Glutamatergic neuron (in vitro differentiated cells): ENCODE measurements at regions not wholly inside any gene's neighbourhood (a gene's known extent, or its start where the extent isn't known, plus 50 kb on each side); places are given as distances from the start of the nearest gene placed in this dataset.

Experiments
- DNase-seq: peaks from one replicate; pipeline ENCODE4 v3.0.0; 2022
- H3K27ac Mint-ChIP-seq: one replicate; pipeline ENCODE4 v1.8.0; 2020; ENCODE audit warnings: mild to moderate bottlenecking, mixed read lengths, inconsistent platforms; ENCODE audit not compliant: unreplicated experiment
- H3K27me3 Mint-ChIP-seq: one replicate; pipeline ENCODE4 v1.8.0; 2020; ENCODE audit warnings: mild to moderate bottlenecking, moderate library complexity, mixed read lengths, inconsistent platforms; ENCODE audit not compliant: unreplicated experiment
- H3K36me3 Mint-ChIP-seq: one replicate; pipeline ENCODE4 v1.8.0; 2020; ENCODE audit warnings: mild to moderate bottlenecking, mixed read lengths, inconsistent platforms; ENCODE audit not compliant: unreplicated experiment
- H3K4me1 Mint-ChIP-seq: one replicate; pipeline ENCODE4 v1.8.0; 2020; ENCODE audit warnings: mild to moderate bottlenecking, low read depth, mixed read lengths, inconsistent platforms; ENCODE audit not compliant: unreplicated experiment
- H3K4me3 Mint-ChIP-seq: one replicate; pipeline ENCODE4 v1.8.0; 2020; ENCODE audit warnings: mild to moderate bottlenecking, mixed read lengths, inconsistent platforms; ENCODE audit not compliant: unreplicated experiment
- H3K9me3 Mint-ChIP-seq: one replicate; pipeline ENCODE4 v1.8.0; 2020; ENCODE audit warnings: mild to moderate bottlenecking, moderate library complexity, mixed read lengths, inconsistent platforms; ENCODE audit not compliant: unreplicated experiment
- TF ChIP-seq, protein P1 (sequence below): fragments of 200-600 bp; sonication (generic); IDR thresholded peaks from one replicate; pipeline ENCODE4 v1.5.0; 2021; ENCODE audit not compliant: partially characterized antibody, unreplicated experiment

DNA sequence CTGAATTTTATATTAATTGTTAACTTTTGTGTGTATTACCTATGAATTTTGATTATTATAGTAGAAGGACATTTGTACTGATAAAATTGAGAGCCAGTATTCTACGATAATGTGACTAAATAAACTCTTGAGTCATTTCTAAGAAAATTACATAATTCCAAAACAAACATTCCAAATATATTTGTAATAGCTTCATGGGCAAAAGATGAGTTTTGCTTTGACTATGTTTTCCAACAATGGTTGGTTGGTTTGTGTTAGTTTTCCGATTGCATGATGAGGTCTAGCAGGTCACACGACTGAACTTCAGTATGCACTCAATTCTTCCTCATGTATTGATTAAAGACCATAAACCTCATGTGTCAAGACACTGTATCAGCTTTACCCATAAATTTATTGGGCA, 71.7 kb upstream of the WDR75 start:
- TF ChIP-seq, protein P1, sequence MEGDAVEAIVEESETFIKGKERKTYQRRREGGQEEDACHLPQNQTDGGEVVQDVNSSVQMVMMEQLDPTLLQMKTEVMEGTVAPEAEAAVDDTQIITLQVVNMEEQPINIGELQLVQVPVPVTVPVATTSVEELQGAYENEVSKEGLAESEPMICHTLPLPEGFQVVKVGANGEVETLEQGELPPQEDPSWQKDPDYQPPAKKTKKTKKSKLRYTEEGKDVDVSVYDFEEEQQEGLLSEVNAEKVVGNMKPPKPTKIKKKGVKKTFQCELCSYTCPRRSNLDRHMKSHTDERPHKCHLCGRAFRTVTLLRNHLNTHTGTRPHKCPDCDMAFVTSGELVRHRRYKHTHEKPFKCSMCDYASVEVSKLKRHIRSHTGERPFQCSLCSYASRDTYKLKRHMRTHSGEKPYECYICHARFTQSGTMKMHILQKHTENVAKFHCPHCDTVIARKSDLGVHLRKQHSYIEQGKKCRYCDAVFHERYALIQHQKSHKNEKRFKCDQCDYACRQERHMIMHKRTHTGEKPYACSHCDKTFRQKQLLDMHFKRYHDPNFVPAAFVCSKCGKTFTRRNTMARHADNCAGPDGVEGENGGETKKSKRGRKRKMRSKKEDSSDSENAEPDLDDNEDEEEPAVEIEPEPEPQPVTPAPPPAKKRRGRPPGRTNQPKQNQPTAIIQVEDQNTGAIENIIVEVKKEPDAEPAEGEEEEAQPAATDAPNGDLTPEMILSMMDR: no peak
- no peaks in the 10 kb centered on the region for H3K4me1 Mint-ChIP-seq
- H3K27ac Mint-ChIP-seq: no peak overlapping the region
- DNase-seq: no peak
- no peak overlapping the region for H3K4me3 Mint-ChIP-seq
- H3K9me3 Mint-ChIP-seq: no peaks in the 10 kb centered on the region
- H3K36me3 Mint-ChIP-seq: no peaks in the 10 kb centered on the region
- no peaks in the 10 kb centered on the region for H3K27me3 Mint-ChIP-seq

DNA sequence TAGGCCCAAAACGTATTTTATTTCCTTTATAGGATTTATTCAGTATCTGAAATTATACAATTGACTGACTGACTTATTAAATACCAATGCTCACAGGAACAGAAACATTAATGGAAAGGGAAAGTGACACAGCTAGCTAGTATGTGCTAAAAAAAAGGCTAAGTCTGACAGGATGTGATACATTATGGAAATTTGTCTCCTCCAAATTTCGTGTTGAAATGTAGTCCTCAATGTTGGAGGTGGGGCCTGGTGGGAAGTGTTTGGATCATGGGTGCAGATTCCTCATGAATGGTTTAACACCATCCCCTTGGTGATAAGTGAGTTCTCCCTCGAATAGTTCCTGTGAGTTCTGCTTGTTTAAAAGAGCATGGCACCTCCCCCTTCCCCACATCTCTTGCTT, 70.6 kb upstream of the WDR75 start:
- no peak overlapping the region for H3K4me3 Mint-ChIP-seq
- TF ChIP-seq, protein P1: no peak
- H3K4me1 Mint-ChIP-seq: no peaks in the 10 kb centered on the region
- H3K36me3 Mint-ChIP-seq: no peaks in the 10 kb centered on the region
- no peaks in the 10 kb centered on the region for H3K9me3 Mint-ChIP-seq
- no peak for DNase-seq
- no peaks in the 10 kb centered on the region for H3K27me3 Mint-ChIP-seq
- H3K27ac Mint-ChIP-seq: no peak overlapping the region

DNA sequence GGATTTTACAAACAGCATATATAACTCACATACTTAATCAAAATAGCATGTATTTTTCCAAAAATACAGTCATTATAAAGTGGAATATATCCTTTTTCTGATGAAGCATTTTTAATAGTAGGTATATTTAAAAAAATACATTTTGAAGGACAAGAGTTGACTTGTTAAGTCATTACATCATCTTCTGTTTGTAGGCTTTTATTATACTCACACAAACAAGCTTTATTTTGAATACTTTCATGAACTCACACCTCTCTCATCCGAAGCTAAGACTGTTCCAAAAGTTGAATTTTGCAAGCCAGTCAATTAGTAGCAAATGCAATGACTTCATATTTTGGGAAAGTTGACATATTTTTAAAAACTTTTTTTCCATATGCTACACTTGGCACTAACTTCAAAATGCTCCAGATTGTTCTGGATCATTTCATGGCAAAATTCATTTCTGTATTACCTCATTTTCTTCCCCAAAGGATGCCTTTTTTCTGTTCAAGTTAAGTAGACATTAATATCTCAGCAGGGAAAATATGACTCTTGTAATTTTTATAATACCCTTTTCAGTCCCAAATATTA, 68.5 kb upstream of the WDR75 start:
- Mint-ChIP-seq H3K27ac (no peak overlapping the region), H3K4me1 (no peaks in the 10 kb centered on the region), H3K36me3 (no peaks in the 10 kb centered on the region), H3K27me3 (no peaks in the 10 kb centered on the region), H3K9me3 (no peaks in the 10 kb centered on the region), H3K4me3 (no peak overlapping the region)
- TF ChIP-seq, protein P1: no peak
- DNase-seq: no peak

DNA sequence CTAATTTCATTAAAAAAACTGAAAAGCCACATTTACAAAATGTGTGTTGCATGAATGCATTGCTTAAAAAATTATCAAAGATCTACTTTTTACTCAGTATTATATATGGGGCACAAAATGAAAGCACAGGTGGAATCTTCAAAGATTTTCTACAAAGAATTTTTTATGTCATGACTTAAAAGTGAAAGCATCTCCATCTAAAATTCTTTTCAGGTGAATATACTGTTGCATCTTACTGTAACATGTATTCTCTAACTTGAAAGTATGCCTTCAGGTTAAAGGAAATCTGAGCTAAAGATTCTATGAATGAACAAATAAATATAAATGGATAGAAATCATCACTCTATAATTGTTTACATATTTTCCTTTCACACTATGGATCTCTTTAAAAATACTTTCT, 66.8 kb upstream of the WDR75 start:
- Mint-ChIP-seq H3K36me3 (no peaks in the 10 kb centered on the region), H3K4me1 (no peaks in the 10 kb centered on the region), H3K4me3 (no peak overlapping the region), H3K27me3 (no peaks in the 10 kb centered on the region), H3K9me3 (no peaks in the 10 kb centered on the region), H3K27ac (no peak overlapping the region)
- TF ChIP-seq, protein P1: no peak
- DNase-seq: no peak

DNA sequence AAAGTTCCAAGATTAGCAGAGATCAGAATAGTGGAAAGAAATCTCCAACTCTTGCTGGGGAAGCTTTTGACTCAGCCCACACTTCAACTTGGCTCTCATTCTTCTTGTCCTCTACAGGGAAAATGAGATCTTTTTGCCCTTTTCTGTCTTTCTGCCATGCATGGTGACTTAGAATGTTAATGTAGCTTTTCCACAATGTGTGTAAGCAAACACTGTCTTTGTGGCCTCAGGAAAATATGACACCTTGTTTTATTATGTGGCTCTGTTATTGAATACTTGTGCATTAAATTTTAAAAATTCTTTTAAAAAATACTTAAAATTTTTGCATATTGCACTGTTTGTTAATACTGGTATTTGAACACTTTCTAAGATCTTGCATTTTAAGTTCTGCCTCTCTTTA, 65.4 kb upstream of the WDR75 start:
- no peak overlapping the region for H3K4me3 Mint-ChIP-seq
- H3K36me3 Mint-ChIP-seq: no peaks in the 10 kb centered on the region
- DNase-seq: no peak
- TF ChIP-seq, protein P1: no peak
- no peak overlapping the region for H3K27ac Mint-ChIP-seq
- no peaks in the 10 kb centered on the region for H3K27me3 Mint-ChIP-seq
- no peaks in the 10 kb centered on the region for H3K9me3 Mint-ChIP-seq
- no peaks in the 10 kb centered on the region for H3K4me1 Mint-ChIP-seq
